A673 (cell line): ENCODE measurements at regions not wholly inside any gene's neighbourhood (a gene's known extent, or its start where the extent isn't known, plus 50 kb on each side); places are given as distances from the start of the nearest gene placed in this dataset.
A peak's percentile ranks its signal among the peaks of the same experiment; 100 is the strongest.

ENCODE experiments used
- BruUV-seq: library from RNA; stranded (reverse); fragments of 400-500 nt; replicated peaks from 2 replicates; lab custom pipeline; 2021; lab: Mats Ljungman, UMichigan
- CTCF ChIA-PET: fragments of 300-600 bp; sonication (Branson Sonifier 250); formaldehyde crosslinking; loops from one replicate; lab custom pipeline; 2022; ENCODE audit warnings: antibody characterized with exemption; lab: Charles Lee
- POLR2A ChIA-PET: fragments of 300-600 bp; sonication (Branson Sonifier 250); formaldehyde crosslinking; loops from one replicate; lab custom pipeline; 2022; ENCODE audit warnings: antibody characterized with exemption; ENCODE audit not compliant: low non-redundant PET; lab: Charles Lee
- DNase-seq: peaks from one replicate; pipeline ENCODE4 v3.0.0-alpha.2; 2015; ENCODE audit warnings: low spot score
- H3K27ac ChIP-seq: fragments of 200-600 bp; sonication (generic); 2 replicates; pipeline ENCODE4 v1.5.1; 2016; ENCODE audit warnings: mixed run types, low read depth, mild to moderate bottlenecking, mixed read lengths, antibody characterized with exemption, low read length; ENCODE audit not compliant: poor library complexity, severe bottlenecking
- H3K27me3 ChIP-seq: fragments of 200-600 bp; sonication (generic); replicated peaks from 2 replicates; pipeline ENCODE4 v1.6.1; 2017; ENCODE audit warnings: mixed run types, low read depth, mild to moderate bottlenecking, mixed read lengths, antibody characterized with exemption, low read length; ENCODE audit not compliant: insufficient read depth, poor library complexity
- H3K36me3 ChIP-seq: fragments of 200-600 bp; sonication (generic); 2 replicates; pipeline ENCODE4 v1.6.1; 2016; ENCODE audit warnings: mixed run types, mild to moderate bottlenecking, mixed read lengths, antibody characterized with exemption, low read length; ENCODE audit not compliant: insufficient read depth, poor library complexity, severe bottlenecking
- H3K4me1 ChIP-seq: fragments of 200-600 bp; sonication (generic); 2 replicates; pipeline ENCODE4 v1.6.1; 2017; ENCODE audit warnings: mixed run types, mild to moderate bottlenecking, mixed read lengths, antibody characterized with exemption, low read length; ENCODE audit not compliant: insufficient read depth, poor library complexity, severe bottlenecking
- H3K4me3 ChIP-seq: fragments of 200-600 bp; sonication (generic); 2 replicates; pipeline ENCODE4 v1.5.1; 2016; ENCODE audit warnings: low read depth, mixed run types, mild to moderate bottlenecking, mixed read lengths, low read length; ENCODE audit not compliant: poor library complexity, severe bottlenecking
- H3K9me3 ChIP-seq: fragments of 200-600 bp; sonication (generic); 2 replicates; pipeline ENCODE4 v1.6.1; 2016; ENCODE audit warnings: mixed run types, low read depth, mild to moderate bottlenecking, mixed read lengths, antibody characterized with exemption, low read length; ENCODE audit not compliant: poor library complexity, severe bottlenecking
- CTCF ChIP-seq: fragments of 300-800, 200-600 bp; sonication (generic); conservative IDR thresholded peaks from 2 replicates; pipeline ENCODE4 v1.5.1; 2017; ENCODE audit warnings: low read depth, mild to moderate bottlenecking, antibody characterized with exemption, low read length, moderate library complexity, mixed read lengths
- EZH2 ChIP-seq: fragments of 200-600 bp; sonication (generic); IDR thresholded peaks from 2 replicates; pipeline ENCODE4 v1.6.1; 2017; ENCODE audit warnings: borderline replicate concordance, low read depth, mild to moderate bottlenecking, mixed read lengths, antibody characterized with exemption, low read length; ENCODE audit not compliant: poor library complexity, severe bottlenecking
- intact Hi-C: fragments of 100-400 bp; cut with micrococcal nuclease; formaldehyde crosslinking; loops from one replicate; pipeline ENCODE4 v1.10.0; 2022; ENCODE audit not compliant: unreplicated experiment

- ChIA-PET CTCF (interaction anchor here (0.7 kb wide), 1 partner anchor 136 kb away, joined by 7 read pairs; no protein-coding TSS in a partner anchor), POLR2A (no interaction called here)
- Histone ChIP-seq H3K27me3 (peaks cover 7% of the 10 kb centered on the region), H3K9me3 (no peaks in the 10 kb centered on the region), H3K36me3 (no peaks in the 10 kb centered on the region), H3K4me3 (no peak overlapping the region), H3K27ac (no peak overlapping the region), H3K4me1 (no peaks in the 10 kb centered on the region)
- TF ChIP-seq EZH2 (no peak), CTCF (no peak)
- DNase-seq = no peak
- intact Hi-C loops = no loop called here
- no TSS peak for BruUV-seq
These were observed 124.6 kb upstream of the CDH4 start for GRCh38 chr20:61127311-61128039.

- Histone ChIP-seq H3K9me3 (no peaks in the 10 kb centered on the region), H3K4me3 (no peak overlapping the region), H3K27ac (no peak overlapping the region), H3K4me1 (no peaks in the 10 kb centered on the region), H3K27me3 (peaks cover 20% of the 10 kb centered on the region), H3K36me3 (no peaks in the 10 kb centered on the region)
- CTCF ChIA-PET = no interaction called here
- TF ChIP-seq CTCF (no peak), EZH2 (no peak)
- no TSS peak for BruUV-seq
- intact Hi-C loops = no loop called here
- POLR2A ChIA-PET = no interaction called here
- no peak for DNase-seq
These were observed 123.3 kb upstream of the CDH4 start for GRCh38 chr20:61128701-61129269.

GRCh38 chr20:61129311-61129710, 122.8 kb upstream of the CDH4 start:
- POLR2A ChIA-PET = interaction anchor here (0.6 kb wide), 1 partner anchor 17 kb away, joined by 20 read pairs; no protein-coding TSS in a partner anchor
- TF ChIP-seq EZH2 = no peak
- no peak for TF ChIP-seq CTCF
- Histone ChIP-seq H3K36me3 (no peaks in the 10 kb centered on the region), H3K4me1 (no peaks in the 10 kb centered on the region), H3K27ac (no peak overlapping the region), H3K9me3 (no peaks in the 10 kb centered on the region), H3K4me3 (no peak overlapping the region), H3K27me3 (peaks cover 25% of the 10 kb centered on the region)
- DNase-seq = peak; percentile 41
- CTCF ChIA-PET = no interaction called here
- BruUV-seq = no TSS peak
- intact Hi-C loops = no loop called here
